Esophagus (tissue), 2 donors: ENCODE measurements at regions not wholly inside any gene's neighbourhood (a gene's known extent, or its start where the extent isn't known, plus 50 kb on each side); places are given as distances from the start of the nearest gene placed in this dataset.

ENCODE experiments used
- H3K27ac ChIP-seq, 2 donors: one replicate each; pipeline ENCODE4 v1.5.1; 2013; ENCODE audit warnings: low read depth in 2 of 2, mild to moderate bottlenecking in 2 of 2, inconsistent platforms in 1 of 2, low read length in 1 of 2, moderate library complexity in 1 of 2
- H3K27me3 ChIP-seq, 2 donors: one replicate each; pipeline ENCODE4 v1.6.1; 2013; ENCODE audit warnings: low read length in 2 of 2, control low read depth in 1 of 2, mild to moderate bottlenecking in 1 of 2; ENCODE audit not compliant: insufficient read depth in 2 of 2, control insufficient read depth in 1 of 2
- H3K36me3 ChIP-seq, 2 donors: one replicate each; pipeline ENCODE4 v1.6.1; 2013; ENCODE audit warnings: low read length in 1 of 2; ENCODE audit not compliant: control insufficient read depth in 2 of 2, insufficient read depth in 2 of 2
- H3K4me1 ChIP-seq, 2 donors: one replicate each; pipeline ENCODE4 v1.6.1; 2013; ENCODE audit warnings: low read length in 1 of 2; ENCODE audit not compliant: control insufficient read depth in 2 of 2, insufficient read depth in 2 of 2
- H3K4me3 ChIP-seq, 2 donors: one replicate each; pipeline ENCODE4 v1.5.1; 2013; ENCODE audit warnings: low read length in 2 of 2, mild to moderate bottlenecking in 2 of 2, low read depth in 1 of 2, moderate library complexity in 1 of 2
- H3K9me3 ChIP-seq, 2 donors: one replicate each; pipeline ENCODE4 v1.6.1; 2013; ENCODE audit warnings: mild to moderate bottlenecking in 2 of 2, low read depth in 1 of 2, low read length in 1 of 2, moderate library complexity in 1 of 2; ENCODE audit not compliant: control insufficient read depth in 2 of 2, insufficient read depth in 1 of 2
- WGBS, 2 donors: extraction: QIAGEN DNeasy Blood & Tissue Kit; methylation state at CpG; one replicate each; pipeline ENCODE4 v1.1.7; 2013; 5-methylcytosine and 5-hydroxymethylcytosine counted together
- donor health status: healthy with polysubstance abuse.
- donor health status: Bipolar disorder and iron deficiency.

GRCh38 chr16:17793354-17793753 lies 322.6 kb upstream of the XYLT1 start:
- Histone ChIP-seq H3K36me3 (no peaks in the 10 kb centered on the region), H3K9me3 (no peaks in the 10 kb centered on the region), H3K27me3 (no peaks in the 10 kb centered on the region), H3K27ac (no peak overlapping the region), H3K4me1 (no peaks in the 10 kb centered on the region), H3K4me3 (no peak overlapping the region)
- WGBS, 2 donors = 67 to 76% methylated on average over 1 of the region's 1 CpG

DNA sequence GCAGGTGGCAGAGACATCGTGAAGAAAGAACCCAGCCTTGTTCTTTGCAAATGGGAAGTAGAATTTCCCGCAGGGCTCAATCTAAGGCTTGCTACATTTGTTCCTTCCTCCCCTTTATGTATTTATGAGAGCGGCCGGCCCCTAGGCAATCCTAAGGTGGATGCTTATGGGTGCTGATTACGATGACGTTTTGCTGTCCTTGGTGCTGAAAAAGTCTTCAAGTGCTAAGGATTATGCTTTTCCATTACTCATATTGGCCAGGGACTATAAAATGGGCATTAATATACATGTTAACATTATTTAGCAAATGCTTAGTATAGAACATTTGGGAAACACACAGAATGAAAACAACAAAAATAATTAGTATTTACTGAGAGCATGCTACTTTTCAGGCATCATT lies 313.3 kb upstream of the XYLT1 start:
- WGBS, 2 donors = 11 to 17% methylated on average over 6 of the region's 6 CpGs

DNA sequence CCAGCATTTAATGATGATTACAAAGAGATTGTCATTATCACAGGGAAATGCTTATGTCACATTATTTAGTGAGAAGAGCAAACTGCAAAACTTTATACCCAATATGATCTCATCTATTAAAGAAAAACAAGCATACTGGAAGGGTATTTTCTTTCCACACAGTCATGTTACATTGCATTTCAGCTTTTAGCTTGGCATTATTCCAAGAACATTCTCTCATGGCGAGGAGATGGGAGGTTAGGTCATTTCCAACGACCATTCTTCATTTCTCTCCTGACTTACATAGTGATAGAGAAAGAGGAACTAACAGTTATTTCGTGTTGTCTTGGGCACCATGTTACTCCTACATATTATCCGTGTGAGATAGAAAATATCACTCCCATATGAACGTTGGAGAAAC lies 309.4 kb upstream of the XYLT1 start:
- 43 to 46% methylated on average over 5 of the region's 5 CpGs for WGBS, 2 donors
- no peaks in the 10 kb centered on the region for H3K36me3 ChIP-seq
- no peaks in the 10 kb centered on the region for H3K4me1 ChIP-seq
- no peak overlapping the region for H3K27ac ChIP-seq
- peaks cover 0 to 2% of the 10 kb centered on the region in 2 donors for H3K27me3 ChIP-seq
- H3K9me3 ChIP-seq = peaks cover 0 to 2% of the 10 kb centered on the region in 2 donors
- H3K4me3 ChIP-seq = no peak overlapping the region

More for the DNA sequence above, 313.3 kb upstream of the XYLT1 start:
- no peaks in the 10 kb centered on the region for H3K9me3 ChIP-seq
- peaks cover 0 to 2% of the 10 kb centered on the region in 2 donors for H3K27me3 ChIP-seq
- H3K4me3 ChIP-seq = no peak overlapping the region
- H3K4me1 ChIP-seq = no peaks in the 10 kb centered on the region
- H3K27ac ChIP-seq = no peak overlapping the region
- H3K36me3 ChIP-seq = no peaks in the 10 kb centered on the region

DNA sequence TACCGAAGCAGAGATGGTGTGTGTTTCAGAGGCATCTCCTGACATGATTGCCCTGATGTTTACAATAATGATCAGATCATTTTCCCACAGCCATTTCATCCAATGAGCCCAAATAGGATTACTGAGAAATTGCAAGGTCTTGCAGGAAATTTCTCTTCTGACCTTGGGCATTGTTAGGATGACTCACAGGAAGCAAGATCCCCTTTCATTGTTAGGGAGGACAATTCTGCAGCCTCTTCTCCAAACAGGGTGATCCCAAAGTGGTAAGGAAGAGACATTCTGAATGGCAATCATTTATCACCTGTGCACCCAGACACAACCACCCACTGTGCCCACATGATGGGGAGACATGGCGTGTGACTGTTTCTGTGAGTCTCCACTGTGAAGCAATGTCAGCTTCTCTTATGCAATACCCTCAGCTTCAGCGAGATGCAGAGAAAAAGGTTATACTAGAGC lies 306.7 kb upstream of the XYLT1 start:
- Histone ChIP-seq H3K4me1 (no peaks in the 10 kb centered on the region), H3K27ac (no peak overlapping the region), H3K36me3 (no peaks in the 10 kb centered on the region), H3K9me3 (peaks cover 0 to 2% of the 10 kb centered on the region in 2 donors), H3K4me3 (no peak overlapping the region), H3K27me3 (peaks cover 0 to 2% of the 10 kb centered on the region in 2 donors)
- 59 to 60% methylated on average over 3 of the region's 3 CpGs for WGBS, 2 donors

- peaks cover 0 to 2% of the 10 kb centered on the region in 2 donors for H3K27me3 ChIP-seq
- no peaks in the 10 kb centered on the region for H3K36me3 ChIP-seq
- WGBS, 2 donors = 66 to 78% methylated on average over 9 of the region's 9 CpGs
- H3K4me1 ChIP-seq = no peaks in the 10 kb centered on the region
- H3K27ac ChIP-seq = no peak overlapping the region
- H3K4me3 ChIP-seq = no peak overlapping the region
- peaks cover 0 to 2% of the 10 kb centered on the region in 2 donors for H3K9me3 ChIP-seq
Observed at GRCh38 chr16:17776888-17777287, 306.1 kb upstream of the XYLT1 start.

GRCh38 chr16:17776465-17776864 lies 305.7 kb upstream of the XYLT1 start:
- no peaks in the 10 kb centered on the region for H3K36me3 ChIP-seq
- WGBS, 2 donors = 53 to 54% methylated on average over 1 of the region's 1 CpG

GRCh38 chr16:17775061-17775460 lies 304.3 kb upstream of the XYLT1 start:
- 53 to 59% methylated on average over 4 of the region's 4 CpGs for WGBS, 2 donors
- no peak overlapping the region for H3K4me3 ChIP-seq
- H3K36me3 ChIP-seq = no peaks in the 10 kb centered on the region
- no peak overlapping the region for H3K27ac ChIP-seq
- no peaks in the 10 kb centered on the region for H3K27me3 ChIP-seq
- peaks cover 0 to 2% of the 10 kb centered on the region in 2 donors for H3K9me3 ChIP-seq
- H3K4me1 ChIP-seq = no peaks in the 10 kb centered on the region

More at GRCh38 chr16:17776465-17776864, 305.7 kb upstream of the XYLT1 start:
- H3K9me3 ChIP-seq = peaks cover 0 to 2% of the 10 kb centered on the region in 2 donors
- H3K27ac ChIP-seq = no peak overlapping the region
- no peak overlapping the region for H3K4me3 ChIP-seq
- no peaks in the 10 kb centered on the region for H3K4me1 ChIP-seq
- H3K27me3 ChIP-seq = peaks cover 0 to 2% of the 10 kb centered on the region in 2 donors

DNA sequence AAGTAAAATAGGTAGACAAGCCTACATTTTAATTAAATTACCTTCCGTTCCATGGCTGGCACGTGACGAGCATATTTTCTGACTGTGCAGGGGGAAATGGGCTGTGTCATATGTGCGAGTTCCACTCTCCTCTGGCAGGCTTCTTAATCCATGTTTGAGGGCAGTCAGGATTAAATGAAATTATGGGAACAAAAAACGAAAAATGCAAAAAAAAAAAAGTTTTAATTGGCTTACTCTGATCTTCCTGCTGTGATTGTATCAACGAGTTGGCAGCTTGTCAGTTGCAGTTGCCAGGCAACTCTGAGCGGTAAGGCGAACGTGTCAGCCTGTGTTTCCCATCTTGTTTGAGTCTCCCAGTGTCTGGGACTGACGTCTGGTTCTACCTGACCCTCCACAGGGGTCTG lies 302.9 kb upstream of the XYLT1 start:
- peaks cover 0 to 2% of the 10 kb centered on the region in 2 donors for H3K9me3 ChIP-seq
- H3K27ac ChIP-seq = no peak overlapping the region
- no peaks in the 10 kb centered on the region for H3K36me3 ChIP-seq
- H3K4me1 ChIP-seq = no peaks in the 10 kb centered on the region
- no peaks in the 10 kb centered on the region for H3K27me3 ChIP-seq
- 25 to 28% methylated on average over 10 of the region's 10 CpGs for WGBS, 2 donors
- no peak overlapping the region for H3K4me3 ChIP-seq

DNA sequence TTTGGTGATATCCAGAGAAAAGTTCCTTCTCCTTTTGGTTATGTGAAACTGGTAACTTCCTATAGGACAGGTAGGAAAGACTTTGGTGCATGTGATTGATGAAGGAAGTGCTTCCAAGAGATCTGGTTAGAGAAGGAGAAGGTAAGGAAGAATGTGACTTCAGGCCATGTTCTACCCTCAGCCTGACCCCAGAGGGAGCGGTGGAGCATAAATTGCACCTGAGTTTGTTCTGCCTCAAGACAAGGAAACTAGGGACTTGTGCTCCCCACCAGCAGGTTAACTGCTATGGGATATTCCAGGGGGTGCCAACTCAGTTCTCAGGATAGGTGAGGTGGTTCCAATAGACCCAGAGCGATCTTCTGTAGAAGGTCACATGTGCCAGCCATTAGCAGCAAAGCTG lies 299.3 kb upstream of the XYLT1 start:
- WGBS, 2 donors = 83 to 93% methylated on average over 2 of the region's 2 CpGs

GRCh38 chr16:17769065-17769464 lies 298.3 kb upstream of the XYLT1 start:
- no peaks in the 10 kb centered on the region for H3K36me3 ChIP-seq
- no peaks in the 10 kb centered on the region for H3K4me1 ChIP-seq
- H3K4me3 ChIP-seq = no peak overlapping the region
- H3K9me3 ChIP-seq = no peaks in the 10 kb centered on the region
- no peak overlapping the region for H3K27ac ChIP-seq
- 73 to 75% methylated on average over 1 of the region's 1 CpG for WGBS, 2 donors
- no peaks in the 10 kb centered on the region for H3K27me3 ChIP-seq

More for the DNA sequence above, 299.3 kb upstream of the XYLT1 start:
- H3K4me3 ChIP-seq = no peak overlapping the region
- H3K9me3 ChIP-seq = no peaks in the 10 kb centered on the region
- H3K27me3 ChIP-seq = no peaks in the 10 kb centered on the region
- no peaks in the 10 kb centered on the region for H3K4me1 ChIP-seq
- no peaks in the 10 kb centered on the region for H3K36me3 ChIP-seq
- H3K27ac ChIP-seq = no peak overlapping the region
